Left lung (tissue), 4 donors: ENCODE measurements at regions not wholly inside any gene's neighbourhood (a gene's known extent, or its start where the extent isn't known, plus 50 kb on each side); places are given as distances from the start of the nearest gene placed in this dataset.
A peak's percentile ranks its signal among the peaks of the same experiment; 100 is the strongest.

Experiments
- ATAC-seq: fragments of 200-7000 bp; cut with Tn5 transposase; one replicate; pipeline ENCODE4 v1.9.1; 2020; ENCODE audit warnings: moderate library complexity
- DNase-seq, 4 donors: peaks; one replicate each; pipeline ENCODE4 v3.0.0-alpha.2; 2013 to 2020
- H3K27ac ChIP-seq, 2 donors: fragments of 200-600 bp; sonication (generic) in 1 of 2; one replicate each; pipeline versions ENCODE4 v1.5.0 to v1.8.0; 2020 to 2021
- H3K27me3 ChIP-seq, 2 donors: fragments of 200-600 bp; sonication (generic) in 1 of 2; one replicate each; pipeline versions ENCODE4 v1.5.0 to v1.8.0; 2020 to 2021
- H3K36me3 ChIP-seq, 2 donors: fragments of 200-600 bp; sonication (generic) in 1 of 2; one replicate each; pipeline versions ENCODE4 v1.5.0 to v1.8.0; 2020 to 2021
- H3K4me1 ChIP-seq, 2 donors: fragments of 200-600 bp; one replicate each; pipeline ENCODE4 v1.8.0; 2021
- H3K4me3 ChIP-seq, 2 donors: fragments of 200-600 bp; sonication (generic) in 1 of 2; one replicate each; pipeline versions ENCODE4 v1.5.0 to v1.8.0; 2020 to 2021; ENCODE audit warnings: mild to moderate bottlenecking in 1 of 2
- H3K9me3 ChIP-seq, 2 donors: fragments of 200-600 bp; sonication (generic) in 1 of 2; one replicate each; pipeline versions ENCODE4 v1.5.0 to v1.8.0; 2020 to 2021
- CTCF ChIP-seq, 2 donors: fragments of 200-600 bp; sonication (generic) in 1 of 2; IDR thresholded peaks; one replicate each; pipeline versions ENCODE4 v1.5.0 to v1.8.0; 2021; ENCODE audit warnings: antibody characterized with exemption in 2 of 2
- intact Hi-C, 2 donors: fragments of 100-400 bp; cut with DNase I; formaldehyde crosslinking; loops; one replicate each; pipeline versions ENCODE4 v1.11.2 to v1.14.2; 2022
- microRNA-seq, 2 donors: library from miRNA; unstranded; fragments of <30 nt; microRNA quantifications; one replicate each; pipeline ENCODE4, GENCODE V29; 2019
- donor health status: DM: no; HTN: yes; CAD: no.
- donor health status: DM: no; HTN: no; CAD: no.

- Histone ChIP-seq H3K4me1 (no peaks in the 10 kb centered on the region), H3K27ac (no peak overlapping the region)
Observed at GRCh38 chr15:62989366-62990055, 53.0 kb upstream of the TPM1 start.

GRCh38 chr15:62991698-62992097 lies 50.8 kb upstream of the TPM1 start:
- intact Hi-C loops, result no loop called here

More at GRCh38 chr15:62989366-62990055, 53.0 kb upstream of the TPM1 start:
- no peak overlapping the region for H3K4me3 ChIP-seq
- DNase-seq (peak in 1 of 4 donors; percentile 10), ATAC-seq (no peak)
- H3K9me3 ChIP-seq, result no peaks in the 10 kb centered on the region
- TF ChIP-seq CTCF (IDR thresholded peaks at IDR 0.05), result no peak
- intact Hi-C loops, result no loop called here
- no peaks in the 10 kb centered on the region for H3K27me3 ChIP-seq
- no peaks in the 10 kb centered on the region for H3K36me3 ChIP-seq

GRCh38 chr15:62992302-62992701 lies 50.2 kb upstream of the TPM1 start:
- Histone ChIP-seq H3K9me3 (no peaks in the 10 kb centered on the region), H3K27me3 (no peaks in the 10 kb centered on the region), H3K4me1 (no peaks in the 10 kb centered on the region), H3K4me3 (no peak overlapping the region), H3K27ac (no peak overlapping the region), H3K36me3 (no peaks in the 10 kb centered on the region)
- TF ChIP-seq CTCF (IDR thresholded peaks at IDR 0.05), result no peak
- no peak for ATAC-seq
- no peak for DNase-seq
- intact Hi-C loops, result no loop called here

More at GRCh38 chr15:62991698-62992097, 50.8 kb upstream of the TPM1 start:
- Histone ChIP-seq H3K4me1 (no peaks in the 10 kb centered on the region), H3K36me3 (no peaks in the 10 kb centered on the region), H3K9me3 (no peaks in the 10 kb centered on the region), H3K27me3 (no peaks in the 10 kb centered on the region), H3K4me3 (no peak overlapping the region), H3K27ac (no peak overlapping the region)
- no peak for ATAC-seq
- DNase-seq, result no peak
- TF ChIP-seq CTCF (IDR thresholded peaks at IDR 0.05), result no peak

Small RNAs in the stretch of these regions (microRNA-seq; reads per million reads assigned to microRNA genes)
- 48.3 to 75.1 reads per million in 2 donors for gene MIR190A
- 0 reads per million in 2 donors for gene MIR6085
- gene MIR8067, result 0 reads per million in 2 donors
